Fibroblast of lung (primary cell): ENCODE measurements at regions not wholly inside any gene's neighbourhood (a gene's known extent, or its start where the extent isn't known, plus 50 kb on each side); places are given as distances from the start of the nearest gene placed in this dataset.

Experiments used
- CTCF ChIP-seq, 2 donors: IDR thresholded peaks in 1 of 2; conservative IDR thresholded peaks in 1 of 2; 1 replicate in 1 of 2; 2 replicates in 1 of 2; pipeline ENCODE4 v1.5.1; 2011 to 2012; ENCODE audit warnings: low read length in 2 of 2, control low read depth in 1 of 2, inconsistent platforms in 1 of 2, low read depth in 1 of 2, mild to moderate bottlenecking in 1 of 2
- EZH2 ChIP-seq: IDR thresholded peaks from 2 replicates; pipeline ENCODE4 v1.5.1; 2012; ENCODE audit warnings: low read length, control low read depth, mild to moderate bottlenecking; ENCODE audit errors: missing control alignments

- no peak for TF ChIP-seq CTCF (conservative IDR thresholded peaks at IDR 0.05 in 1 of 2, IDR thresholded peaks at IDR 0.05 in 1 of 2; ENCODE audit: low read depth in 1 of 2, low read length in 2 of 2)
- TF ChIP-seq EZH2: no peak
Observed at GRCh38 chr10:114729103-114729659, 71.1 kb upstream of the ABLIM1 start.
